GM19455 (cell line): ENCODE measurements at regions not wholly inside any gene's neighbourhood (a gene's known extent, or its start where the extent isn't known, plus 50 kb on each side); places are given as distances from the start of the nearest gene placed in this dataset.

ENCODE experiments used
- ATAC-seq: cut with Tn5 transposase; IDR thresholded peaks from one replicate; pipeline ENCODE4 v1.9.1; 2021; ENCODE audit not compliant: unreplicated experiment

DNA sequence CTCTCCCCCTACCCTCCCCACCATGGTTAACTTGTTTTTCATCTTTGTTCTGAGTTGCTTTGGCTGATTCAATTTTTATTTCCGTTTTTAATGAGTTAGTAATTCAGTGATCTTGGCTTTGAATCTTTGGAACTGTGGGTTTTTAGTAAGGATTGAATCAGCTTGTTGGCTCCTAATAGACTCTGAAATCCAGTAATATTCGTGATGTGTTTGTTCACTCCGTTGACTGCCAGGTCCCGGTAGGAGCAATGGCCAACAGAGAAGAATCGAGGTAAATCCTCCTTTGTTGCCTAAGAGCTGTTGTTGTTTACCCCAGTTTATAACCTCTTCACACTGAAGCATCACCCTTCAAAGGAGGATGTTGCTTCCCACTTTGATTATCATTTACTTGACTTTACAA lies 92.7 kb downstream of the PCSK1 start:
- ATAC-seq = no peak

DNA sequence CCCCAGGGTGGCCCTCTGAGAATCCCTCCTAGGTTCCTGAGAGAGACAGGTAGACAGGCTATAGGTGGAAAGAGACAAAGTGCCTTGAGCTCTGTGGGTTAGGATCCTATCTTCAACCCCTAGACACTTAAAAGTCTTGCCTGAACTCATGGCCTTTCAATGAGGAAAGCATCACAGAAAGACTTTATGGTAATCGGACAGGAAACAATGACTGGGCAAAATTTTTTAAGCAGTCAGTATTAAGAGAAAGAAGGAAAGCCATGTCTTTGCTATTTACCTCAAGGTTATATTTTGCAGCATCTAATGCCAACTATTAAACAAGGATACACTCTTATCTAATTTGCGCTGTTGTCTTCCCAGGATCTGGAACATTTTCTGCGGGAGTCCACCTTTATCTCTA lies 93.2 kb downstream of the PCSK1 start:
- ATAC-seq = no peak

DNA sequence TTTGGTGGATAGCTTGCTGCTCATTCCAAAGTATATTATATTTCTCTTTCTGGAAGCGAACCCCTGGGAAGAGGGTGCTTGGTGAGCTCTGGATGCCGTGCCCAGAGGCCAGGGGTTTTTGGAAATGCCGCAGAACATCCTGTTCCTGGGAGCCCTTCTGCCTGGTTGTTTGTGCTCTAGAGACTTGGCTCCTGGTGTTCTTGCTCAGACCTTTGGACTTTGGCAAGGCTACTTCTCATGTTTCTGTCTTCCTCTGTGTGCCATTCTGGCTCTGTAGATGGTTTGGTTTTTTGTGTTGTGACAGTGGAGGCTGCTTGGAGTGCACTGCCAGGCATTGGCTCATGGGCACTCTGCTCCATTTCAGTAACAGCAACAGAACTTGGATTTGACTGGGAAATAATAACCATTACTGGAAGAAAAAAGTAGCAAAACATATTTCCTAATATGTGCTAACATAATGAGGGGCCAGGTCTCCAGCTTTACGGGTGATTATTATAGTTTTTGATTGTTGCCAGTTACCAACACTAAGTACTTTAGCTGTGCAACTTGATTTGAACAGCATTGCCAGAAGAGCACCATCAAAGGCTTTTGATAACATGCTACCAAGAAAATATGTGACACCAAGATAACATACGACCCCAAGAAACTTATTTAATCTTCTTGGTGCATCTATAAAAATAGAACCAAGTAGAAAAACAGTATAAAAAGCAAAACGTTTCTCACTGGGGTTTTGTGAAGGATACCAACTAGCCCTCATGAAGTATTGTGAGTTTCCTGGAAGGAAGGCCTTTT lies 94.2 kb downstream of the PCSK1 start:
- ATAC-seq = no peak

DNA sequence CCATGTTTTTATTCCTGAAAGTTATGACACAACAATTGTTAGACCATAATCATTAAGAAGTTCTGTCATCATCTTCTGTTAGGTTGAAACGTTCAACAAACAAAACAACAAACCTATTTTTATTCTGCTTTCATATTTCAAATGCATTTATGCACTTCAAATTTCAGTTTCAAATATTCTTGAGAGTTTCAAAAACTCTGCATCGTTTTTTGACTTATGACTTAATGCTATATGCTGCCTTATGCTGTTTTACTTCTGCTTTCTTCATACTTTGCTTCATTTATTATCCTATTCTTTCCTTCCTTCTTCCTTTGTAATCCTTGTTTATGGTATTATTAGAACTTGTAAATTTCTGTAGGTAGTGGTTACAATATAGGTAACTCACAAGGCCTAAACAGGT lies 95.0 kb downstream of the PCSK1 start:
- peak; percentile 62 for ATAC-seq

DNA sequence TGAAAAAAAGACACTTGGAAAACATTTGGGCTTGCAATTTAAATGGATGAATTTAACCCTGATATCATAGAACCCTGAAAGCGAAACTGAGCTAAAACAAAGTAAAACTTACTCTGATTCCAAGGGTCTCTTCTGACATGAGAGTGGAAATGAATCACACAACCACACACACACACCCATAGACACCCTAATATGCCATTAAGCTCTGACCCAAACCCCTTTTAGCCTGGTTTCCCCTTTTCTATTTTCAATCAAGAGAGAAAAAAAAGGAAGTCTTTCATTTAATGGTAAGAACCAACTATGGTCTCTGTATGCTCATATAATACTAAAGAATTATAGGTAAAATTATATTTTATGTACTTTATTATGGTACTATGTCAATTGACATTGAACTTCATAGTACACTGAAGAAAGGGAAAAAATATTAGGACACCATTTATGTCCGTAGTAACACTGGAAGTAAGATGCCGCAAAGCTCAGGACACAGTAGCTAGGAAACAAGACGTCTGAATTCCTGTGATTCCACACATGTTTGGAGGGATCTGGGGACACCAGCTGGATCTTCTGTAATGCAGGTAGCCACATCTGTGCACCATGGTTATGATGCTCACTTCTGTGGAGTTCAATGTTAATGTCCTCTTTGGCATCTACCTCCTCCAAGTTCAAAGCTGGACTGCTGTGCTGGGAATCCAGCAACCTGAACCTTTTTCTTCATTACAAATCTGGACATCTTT lies 95.8 kb downstream of the PCSK1 start:
- ATAC-seq = no peak

DNA sequence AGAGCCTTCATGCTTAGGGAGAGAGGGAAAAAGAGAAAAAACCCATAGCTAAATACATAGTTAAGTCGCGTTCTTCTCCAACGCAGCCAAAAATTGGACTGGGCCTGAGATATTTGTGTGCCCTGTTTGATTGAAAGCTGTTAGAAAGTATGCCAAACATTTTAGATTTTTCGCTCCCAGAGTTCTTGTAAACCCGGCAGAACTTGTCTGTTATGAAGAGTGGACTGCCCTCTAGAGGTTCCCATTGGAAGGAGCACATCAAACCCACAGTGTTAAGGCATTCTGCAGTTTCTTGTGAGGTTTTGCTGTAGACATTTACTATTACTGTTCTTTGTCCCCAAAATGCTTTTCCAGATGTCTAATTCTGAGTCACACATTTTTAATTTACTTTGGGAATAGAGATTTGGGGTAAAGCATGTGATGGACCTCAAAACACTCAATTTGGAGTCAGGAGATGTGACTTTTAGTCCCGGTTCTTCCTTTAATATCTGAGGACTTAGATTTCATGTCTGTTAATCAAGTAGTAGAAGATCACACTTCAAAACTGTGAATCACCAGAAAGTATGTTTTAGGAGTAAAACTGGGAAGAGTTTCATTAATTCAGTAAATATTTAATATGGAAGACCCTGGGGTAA lies 96.6 kb downstream of the PCSK1 start:
- ATAC-seq = peak; percentile 43

DNA sequence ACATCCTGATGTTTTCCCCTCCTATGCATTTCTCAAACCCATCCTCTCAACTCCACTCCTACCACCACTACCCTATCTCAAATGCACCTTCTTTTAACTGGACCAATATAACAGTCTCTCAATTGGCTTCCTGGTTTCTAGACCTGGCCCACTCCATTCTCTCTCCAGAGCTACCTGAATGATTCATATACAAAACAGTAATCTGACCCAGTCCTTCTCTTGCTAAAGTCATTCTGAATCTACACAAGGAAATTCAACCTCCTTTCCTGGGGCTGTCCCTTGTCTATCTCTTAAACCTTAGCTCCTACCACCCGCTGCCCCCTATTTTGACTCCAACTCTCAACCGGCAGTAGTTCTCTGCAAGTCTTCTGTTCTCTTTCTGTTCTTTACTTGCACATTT lies 97.2 kb downstream of the PCSK1 start:
- ATAC-seq = no peak

DNA sequence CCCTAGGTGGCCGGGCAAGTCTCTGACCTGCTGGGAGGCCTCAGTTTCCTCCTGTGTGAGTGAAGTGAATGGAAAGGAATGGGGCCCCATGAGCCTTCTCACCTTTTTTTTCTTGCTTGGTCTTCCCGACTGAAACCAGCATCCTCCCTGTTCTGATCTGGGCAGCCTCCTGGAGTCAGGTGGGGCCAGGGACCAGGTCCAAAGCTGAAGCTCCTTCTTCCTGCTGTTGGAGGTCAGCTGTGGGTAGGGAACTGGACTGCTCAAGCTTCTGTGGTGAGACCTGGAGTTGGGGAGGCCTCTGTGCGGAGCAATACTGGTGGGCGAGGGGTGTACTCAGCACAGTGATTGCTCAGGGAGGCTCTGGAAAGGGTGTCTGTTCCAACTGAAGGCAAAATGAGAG lies 99.7 kb downstream of the PCSK1 start:
- ATAC-seq = no peak

DNA sequence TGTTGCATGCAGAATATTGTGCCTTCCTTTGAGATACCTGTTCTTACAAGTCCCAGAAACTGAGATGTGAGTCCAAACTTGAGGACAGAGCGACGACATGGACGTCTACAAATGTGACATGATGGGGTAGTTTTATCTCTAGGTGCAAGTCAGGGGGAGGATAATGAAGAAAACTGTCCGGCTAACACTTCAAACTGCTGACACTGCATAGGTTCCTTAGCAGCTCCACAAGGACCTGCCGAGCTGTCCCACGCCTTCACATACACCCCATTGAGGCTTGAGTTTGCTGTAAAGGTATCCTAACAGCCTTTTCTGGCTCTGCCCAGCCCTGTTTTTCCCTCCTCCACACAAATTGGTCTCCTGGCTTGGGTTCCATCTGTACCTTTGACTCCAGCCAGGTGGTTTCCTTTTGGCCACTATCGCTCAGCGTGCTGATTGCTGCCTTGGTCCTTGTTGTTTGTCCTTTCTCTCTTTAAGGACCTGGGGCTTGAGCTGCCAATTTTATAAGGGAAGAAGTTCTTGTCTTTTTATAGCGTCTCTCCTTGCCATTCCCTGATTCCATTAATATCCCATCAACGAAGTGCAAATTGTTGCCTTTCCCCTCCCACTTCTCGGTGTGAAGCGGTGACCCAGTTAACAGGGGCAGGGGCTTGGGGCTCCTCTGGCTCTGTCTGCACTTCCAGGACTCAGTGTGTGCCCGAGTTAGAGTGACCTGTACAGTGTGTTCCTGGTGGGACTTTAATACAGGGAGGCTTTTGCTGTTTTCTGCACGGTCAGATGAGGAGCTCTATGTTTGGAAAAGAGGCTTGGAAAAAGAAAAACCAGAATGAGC lies 100.3 kb downstream of the PCSK1 start:
- no peak for ATAC-seq

DNA sequence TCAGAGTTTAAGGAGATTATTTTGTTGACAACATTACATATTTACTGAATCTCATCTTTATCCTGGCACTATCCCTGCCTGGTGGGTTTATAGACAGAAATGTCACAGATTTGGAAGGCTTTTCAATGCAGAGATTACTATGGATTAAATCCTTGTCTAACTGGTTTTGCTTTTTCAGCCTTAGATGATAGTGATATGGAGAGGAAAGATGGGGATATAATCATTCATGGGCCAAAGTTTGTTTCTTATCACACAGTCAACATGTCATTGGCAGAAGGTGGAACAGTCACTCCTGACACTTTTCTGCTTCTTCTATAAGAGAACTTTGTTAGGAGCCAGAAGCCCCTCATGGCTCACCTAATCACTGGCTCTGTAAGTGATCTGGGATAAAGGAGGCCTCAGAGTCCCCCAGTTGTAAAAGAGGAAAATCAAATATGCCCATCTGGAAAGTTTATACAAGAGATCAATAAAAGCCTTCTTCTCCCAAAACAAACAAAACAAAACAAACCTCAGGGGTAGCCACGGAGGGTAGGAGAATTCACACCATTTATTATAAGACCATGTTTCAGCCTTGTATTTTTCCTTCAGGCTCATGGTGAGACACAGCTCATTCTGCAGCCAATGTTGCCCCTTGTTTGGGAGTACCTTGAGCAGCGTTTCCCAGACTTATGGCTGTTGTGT lies 101.2 kb downstream of the PCSK1 start:
- no peak for ATAC-seq

DNA sequence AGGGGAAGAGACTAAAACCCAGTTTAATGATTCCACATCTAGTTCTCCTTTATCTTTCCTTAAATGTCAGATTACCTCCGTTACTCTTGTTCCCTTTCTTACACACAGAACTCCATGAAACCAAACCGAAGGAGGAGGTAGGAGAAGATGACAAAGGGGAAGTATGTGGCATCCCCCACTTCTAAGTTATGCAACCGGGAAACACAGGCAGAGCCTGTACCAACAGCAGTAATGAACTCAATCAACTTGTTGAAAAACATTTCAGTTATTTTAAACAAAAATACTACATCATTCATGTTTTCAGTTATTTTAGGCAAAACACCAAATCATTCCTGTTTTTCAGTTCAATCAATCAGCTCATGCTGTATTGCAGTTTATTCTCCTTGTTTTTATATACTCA lies 101.8 kb downstream of the PCSK1 start:
- ATAC-seq = no peak

DNA sequence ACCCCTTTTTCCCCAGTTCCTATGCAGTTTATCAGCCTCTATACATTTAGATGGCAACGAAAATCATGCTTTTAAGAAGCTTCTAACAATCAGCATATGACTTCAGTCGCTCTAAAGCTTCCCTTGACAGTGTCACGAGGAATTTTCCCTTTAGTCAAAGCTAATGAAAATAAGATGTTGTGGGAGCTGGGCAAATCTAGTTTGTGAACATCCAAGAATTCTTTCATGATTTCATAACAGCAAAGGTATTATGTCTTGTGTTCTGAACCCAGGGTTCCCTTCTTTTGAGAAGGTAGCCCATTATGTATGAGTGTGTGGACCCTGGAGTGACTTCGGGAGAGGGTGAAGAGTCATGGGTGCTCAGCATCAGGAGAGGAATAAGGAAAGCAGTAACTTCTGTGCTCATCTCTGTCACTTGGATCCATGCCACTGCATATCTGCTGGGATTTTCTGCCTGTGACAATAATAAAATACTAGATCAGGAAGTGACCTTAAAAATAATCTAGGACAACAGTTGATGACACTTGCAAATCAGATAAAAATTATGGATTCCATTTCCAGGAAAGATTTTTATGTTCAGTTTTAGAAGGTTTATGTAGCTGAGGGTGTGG lies 102.4 kb downstream of the PCSK1 start:
- ATAC-seq = no peak

DNA sequence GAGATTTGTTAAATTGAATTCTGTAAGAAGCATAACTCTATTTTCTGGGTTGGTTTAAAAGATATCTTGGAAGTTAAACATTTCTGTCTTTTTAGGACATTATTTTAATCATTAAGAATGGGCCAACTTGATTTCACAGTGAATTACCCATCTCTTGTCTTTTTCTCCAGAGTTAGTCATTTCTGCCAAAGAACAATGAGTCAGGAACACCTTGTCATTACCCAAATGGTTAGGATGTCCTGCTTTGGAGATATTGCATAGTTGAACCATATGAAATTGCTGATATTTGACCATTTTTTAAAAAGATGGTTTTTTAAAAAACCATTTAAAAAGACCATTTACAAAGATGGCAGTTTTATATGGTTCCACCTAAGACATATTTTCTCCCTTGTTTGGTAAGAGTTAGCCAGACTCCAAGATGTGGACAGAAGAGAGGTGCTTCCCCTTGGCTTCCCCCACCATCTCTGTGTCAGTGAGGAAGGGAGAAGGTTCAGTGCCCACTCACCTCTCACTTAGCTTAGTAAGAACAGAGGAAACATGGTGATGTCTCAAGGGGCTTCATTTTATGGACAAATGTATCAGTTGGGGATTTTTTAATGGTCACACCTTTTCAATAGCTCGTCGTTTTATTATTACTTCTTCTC lies 103.0 kb downstream of the PCSK1 start:
- ATAC-seq = no peak

DNA sequence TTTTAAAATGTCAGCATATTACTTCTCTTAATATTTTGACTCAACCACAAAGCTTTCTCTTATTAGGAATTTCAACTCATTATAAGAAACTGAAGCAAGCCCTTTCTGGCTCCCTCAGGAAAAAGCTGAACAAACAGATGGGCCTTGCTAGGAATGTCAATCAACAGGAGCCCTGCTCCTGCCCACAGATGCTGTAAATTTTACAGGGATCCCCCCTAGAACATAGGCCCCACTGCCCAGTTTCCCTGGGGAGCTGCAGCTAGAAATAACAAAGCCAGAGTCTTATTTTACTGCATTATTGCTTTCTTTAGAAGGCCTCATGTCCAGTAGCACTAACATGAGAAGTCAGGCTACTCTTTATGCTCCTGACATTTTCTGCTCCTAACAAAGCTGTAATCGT lies 103.8 kb downstream of the PCSK1 start:
- ATAC-seq = no peak

DNA sequence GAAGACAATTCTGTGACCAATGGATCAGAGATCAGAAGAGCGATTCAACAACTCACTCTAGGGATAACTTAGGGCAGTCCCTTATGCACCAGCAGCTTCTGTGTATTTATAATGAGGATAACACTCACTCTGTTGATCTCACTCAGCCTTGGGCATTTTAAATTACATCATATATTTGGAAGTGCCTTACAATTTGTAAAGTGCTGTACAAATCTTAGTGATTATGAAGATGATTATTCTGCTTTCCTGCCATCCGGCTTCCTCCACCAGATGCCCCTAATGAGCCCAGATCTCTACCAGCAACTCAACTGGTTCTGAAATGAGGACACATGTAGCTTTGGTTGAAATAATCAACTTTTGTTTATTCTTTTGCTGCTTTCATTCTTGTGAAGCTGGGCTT lies 105.3 kb downstream of the PCSK1 start:
- no peak for ATAC-seq

DNA sequence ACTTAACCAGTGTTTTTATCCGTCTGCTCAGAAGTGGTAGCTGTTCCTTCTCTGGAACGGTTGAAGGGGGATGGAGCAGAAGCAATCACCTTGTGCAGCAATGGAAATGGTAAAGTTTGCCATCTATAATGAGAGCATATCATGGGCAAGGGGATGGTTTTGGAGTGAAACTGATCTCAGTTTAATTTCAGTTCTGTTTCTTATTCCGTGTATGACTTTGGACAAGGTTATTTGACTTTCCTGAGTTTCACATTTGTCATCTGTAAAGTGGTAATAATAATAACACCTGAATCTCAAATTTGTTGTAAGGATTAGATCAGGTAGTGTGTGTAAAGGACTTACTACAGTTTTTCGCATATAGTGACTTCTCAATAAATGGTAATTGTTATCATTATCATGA lies 106.1 kb downstream of the PCSK1 start:
- peak; percentile 71 for ATAC-seq

DNA sequence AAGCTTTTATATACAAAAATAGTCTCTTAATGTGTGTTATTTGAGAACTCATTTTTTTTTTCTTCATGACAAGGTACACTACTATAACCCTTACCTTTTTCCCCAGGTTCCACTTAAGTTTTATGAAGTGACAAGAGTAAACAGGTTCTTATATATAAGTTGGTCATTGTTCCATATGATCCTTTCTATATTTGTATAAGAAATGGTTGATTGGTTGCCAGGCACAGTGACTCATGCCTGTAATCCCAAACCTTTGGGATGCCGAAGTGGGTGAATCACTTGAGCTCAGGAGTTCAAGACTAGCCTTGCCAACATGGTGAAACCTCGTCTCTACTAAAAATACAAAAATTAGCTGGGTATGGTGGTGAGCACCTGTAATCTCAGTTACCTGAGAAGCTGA lies 108.3 kb downstream of the PCSK1 start:
- no peak for ATAC-seq

DNA sequence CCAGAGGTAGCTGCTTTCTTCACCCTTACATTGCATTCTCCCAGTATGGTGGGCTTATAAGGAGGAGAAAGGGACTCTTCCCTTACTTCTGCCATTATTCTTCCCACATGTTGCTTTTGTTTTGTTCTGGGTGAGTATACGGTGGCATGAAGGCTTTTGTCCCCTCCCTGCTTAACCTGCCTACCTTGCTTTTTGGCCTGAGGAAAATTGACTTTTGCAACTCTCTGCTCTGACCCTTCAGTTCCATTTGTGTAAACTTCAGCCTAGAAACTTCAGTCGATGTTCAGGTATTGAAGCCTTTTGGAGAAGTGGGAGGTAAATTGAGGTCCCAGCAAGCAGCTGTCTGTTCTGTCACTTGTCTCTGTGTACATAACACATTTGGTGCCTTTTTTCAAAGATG lies 110.2 kb downstream of the PCSK1 start:
- ATAC-seq = no peak

DNA sequence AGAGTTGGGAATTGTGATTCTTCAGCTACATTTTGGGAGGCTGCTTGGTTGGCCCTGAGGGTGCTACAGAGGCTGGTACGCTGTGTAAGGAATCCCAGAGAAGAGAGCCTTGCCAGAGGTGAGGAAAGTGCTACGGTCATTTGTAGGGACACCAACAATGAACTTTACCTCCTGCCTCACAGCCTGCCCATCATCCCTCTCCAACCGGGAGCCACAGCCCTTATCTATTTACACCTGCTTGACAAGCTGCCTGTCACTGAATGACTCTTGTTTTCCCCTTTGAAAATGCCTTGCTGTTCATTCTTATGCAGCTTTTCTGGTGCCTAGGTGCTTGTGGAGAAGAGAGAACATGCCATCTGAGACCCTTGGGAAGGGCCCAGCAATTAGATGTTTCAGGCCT lies 110.8 kb downstream of the PCSK1 start:
- ATAC-seq = no peak

DNA sequence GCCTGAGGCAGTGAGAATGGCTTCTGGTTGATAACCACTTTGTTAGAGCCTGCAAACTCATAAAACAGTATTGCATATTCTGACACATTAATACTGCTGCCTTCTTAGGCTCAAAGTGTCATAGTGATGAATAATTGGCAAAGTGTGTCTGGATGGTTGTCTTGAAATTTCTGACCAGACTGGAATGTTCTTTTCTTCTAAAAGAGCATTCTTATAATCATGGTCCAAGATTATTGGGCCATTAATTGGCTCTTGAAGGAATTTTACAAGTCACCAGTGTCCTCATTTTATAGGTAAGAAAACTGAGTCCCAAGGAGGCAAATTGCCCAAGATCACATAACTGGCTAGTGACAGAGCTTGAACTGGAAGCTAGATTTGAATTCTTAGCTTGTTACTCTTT lies 111.7 kb downstream of the PCSK1 start:
- ATAC-seq = no peak
